ENCODE measurements at regions not wholly inside any gene's neighbourhood (a gene's known extent, or its start where the extent isn't known, plus 50 kb on each side); places are given as distances from the start of the nearest gene placed in this dataset.

DNA sequence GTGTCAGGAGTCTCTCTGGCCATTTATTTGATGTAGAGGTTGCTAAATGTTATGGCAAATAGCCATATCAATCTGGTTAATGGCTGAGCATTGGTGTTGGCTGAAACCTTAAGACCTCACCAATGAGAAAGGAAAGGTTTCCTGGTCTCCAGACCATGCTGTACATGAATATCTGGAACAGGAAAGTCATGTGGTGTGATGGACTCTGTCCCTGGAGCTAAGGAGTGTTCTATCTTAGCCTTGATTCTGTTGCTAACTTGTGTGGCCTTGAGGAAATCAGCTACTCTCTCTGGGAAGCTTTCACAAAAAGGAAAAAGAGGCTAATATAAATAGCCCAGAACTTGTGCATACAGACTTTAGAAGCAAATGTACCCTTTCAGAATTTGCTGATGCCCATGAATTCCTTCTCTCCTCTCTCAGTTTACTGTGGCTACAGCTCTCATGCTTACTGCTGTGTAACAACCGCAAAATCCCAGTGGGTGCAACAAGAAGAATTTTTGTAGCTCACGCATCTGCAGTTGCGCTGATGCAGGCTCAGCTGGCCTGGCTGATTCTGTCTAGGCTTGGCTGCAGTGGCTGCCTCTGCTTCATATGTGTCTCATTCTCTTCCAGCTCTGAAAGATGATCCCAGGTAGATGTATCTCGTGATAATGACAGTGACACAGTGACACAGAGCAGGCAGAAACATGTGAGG lies 287.5 kb downstream of the NPIPA8 start:
- TF ChIP-seq, protein P1, sequence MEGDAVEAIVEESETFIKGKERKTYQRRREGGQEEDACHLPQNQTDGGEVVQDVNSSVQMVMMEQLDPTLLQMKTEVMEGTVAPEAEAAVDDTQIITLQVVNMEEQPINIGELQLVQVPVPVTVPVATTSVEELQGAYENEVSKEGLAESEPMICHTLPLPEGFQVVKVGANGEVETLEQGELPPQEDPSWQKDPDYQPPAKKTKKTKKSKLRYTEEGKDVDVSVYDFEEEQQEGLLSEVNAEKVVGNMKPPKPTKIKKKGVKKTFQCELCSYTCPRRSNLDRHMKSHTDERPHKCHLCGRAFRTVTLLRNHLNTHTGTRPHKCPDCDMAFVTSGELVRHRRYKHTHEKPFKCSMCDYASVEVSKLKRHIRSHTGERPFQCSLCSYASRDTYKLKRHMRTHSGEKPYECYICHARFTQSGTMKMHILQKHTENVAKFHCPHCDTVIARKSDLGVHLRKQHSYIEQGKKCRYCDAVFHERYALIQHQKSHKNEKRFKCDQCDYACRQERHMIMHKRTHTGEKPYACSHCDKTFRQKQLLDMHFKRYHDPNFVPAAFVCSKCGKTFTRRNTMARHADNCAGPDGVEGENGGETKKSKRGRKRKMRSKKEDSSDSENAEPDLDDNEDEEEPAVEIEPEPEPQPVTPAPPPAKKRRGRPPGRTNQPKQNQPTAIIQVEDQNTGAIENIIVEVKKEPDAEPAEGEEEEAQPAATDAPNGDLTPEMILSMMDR (IDR thresholded peaks at IDR 0.05) = no peak
- no peak for TF ChIP-seq POLR2A (IDR thresholded peaks at IDR 0.05)
